ENCODE measurements at regions not wholly inside any gene's neighbourhood (a gene's known extent, or its start where the extent isn't known, plus 50 kb on each side); places are given as distances from the start of the nearest gene placed in this dataset.

DNA sequence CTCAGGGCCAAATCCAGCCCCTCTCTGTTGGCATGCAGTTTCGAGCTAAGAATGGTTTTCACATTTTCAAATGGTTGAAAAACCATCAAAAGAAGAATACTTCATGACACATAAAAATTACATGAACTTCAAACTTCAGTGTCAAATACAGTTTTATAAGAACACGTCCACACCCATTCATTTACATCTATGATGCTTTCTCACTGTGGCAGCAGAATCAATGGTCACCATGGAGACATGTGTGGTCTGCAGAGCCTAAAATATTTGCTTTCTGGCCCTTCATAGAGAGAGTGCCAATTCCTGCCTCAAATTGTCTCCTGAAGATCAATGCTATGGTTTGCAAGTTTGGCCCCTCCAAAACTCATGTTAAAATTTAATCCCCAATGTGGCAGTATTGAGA, 405.8 kb downstream of the OCA2 start:
- H3K27ac ChIP-seq, result no peak overlapping the region
- CTCF ChIA-PET, result no interaction called here
- DNase-seq (ENCODE audit: low spot score), result no peak
- TF ChIP-seq CTCF (conservative IDR thresholded peaks at IDR 0.05; ENCODE audit: low read depth), result no peak
- POLR2A ChIA-PET (ENCODE audit: low non-redundant PET), result no interaction called here

DNA sequence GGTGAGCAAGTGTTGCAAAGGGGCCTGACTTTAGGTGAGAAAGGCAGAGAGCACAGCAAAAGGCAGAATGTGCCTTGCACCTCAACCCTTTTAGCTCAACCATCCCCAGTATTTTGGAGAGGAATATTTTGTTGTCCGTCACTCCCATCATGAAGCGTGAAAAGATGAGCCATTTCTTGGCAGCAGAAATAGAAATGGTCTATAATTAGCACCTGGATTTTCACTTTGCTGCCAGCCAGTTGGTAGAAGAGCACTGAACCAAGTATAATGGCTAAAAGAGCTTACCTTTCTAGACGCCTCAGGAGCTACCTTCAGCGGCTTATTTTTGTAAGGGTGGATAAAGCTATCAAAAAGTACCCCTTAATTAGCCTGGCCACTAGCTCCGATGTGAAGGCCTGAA, 406.7 kb downstream of the OCA2 start:
- POLR2A ChIA-PET (ENCODE audit: low non-redundant PET), result no interaction called here

DNA sequence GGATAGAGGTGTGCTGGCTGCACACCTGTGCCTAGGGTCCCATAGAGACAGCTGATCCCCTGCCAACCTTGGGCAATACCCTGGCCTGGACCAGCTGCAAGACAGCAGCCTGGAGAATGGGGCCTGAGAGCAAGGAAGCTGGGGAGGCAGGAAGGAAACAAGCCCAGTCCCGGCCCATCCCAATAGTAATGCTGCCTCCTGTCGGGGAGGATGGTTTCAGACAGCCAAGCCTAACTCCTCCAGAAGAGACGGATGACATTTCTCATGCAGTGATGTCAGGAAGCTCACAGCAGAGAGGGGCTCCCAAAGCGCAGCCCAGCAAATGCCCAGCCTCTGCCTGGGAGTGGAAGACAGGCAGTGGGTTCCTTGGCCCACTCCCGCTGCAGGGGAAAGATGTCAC, 408.8 kb downstream of the OCA2 start:
- H3K27ac ChIP-seq, result no peak overlapping the region
- no peak for DNase-seq (ENCODE audit: low spot score)
- POLR2A ChIA-PET (ENCODE audit: low non-redundant PET), result no interaction called here
- no peak for TF ChIP-seq CTCF (conservative IDR thresholded peaks at IDR 0.05; ENCODE audit: low read depth)
- CTCF ChIA-PET, result no interaction called here

More for the DNA sequence above, 406.7 kb downstream of the OCA2 start:
- DNase-seq (ENCODE audit: low spot score), result no peak
- H3K27ac ChIP-seq, result no peak overlapping the region
- TF ChIP-seq CTCF (conservative IDR thresholded peaks at IDR 0.05; ENCODE audit: low read depth), result no peak
- CTCF ChIA-PET, result no interaction called here

GRCh38 chr15:27686971-27687370, 412.1 kb downstream of the OCA2 start:
- DNase-seq (ENCODE audit: low spot score), result no peak
- POLR2A ChIA-PET (ENCODE audit: low non-redundant PET), result no interaction called here
- CTCF ChIA-PET, result interaction anchor here (0.6 kb wide), 1 partner anchor 629 kb away, joined by 7 read pairs; no protein-coding TSS in a partner anchor
- TF ChIP-seq CTCF (conservative IDR thresholded peaks at IDR 0.05; ENCODE audit: low read depth), result no peak
- no peak overlapping the region for H3K27ac ChIP-seq

DNA sequence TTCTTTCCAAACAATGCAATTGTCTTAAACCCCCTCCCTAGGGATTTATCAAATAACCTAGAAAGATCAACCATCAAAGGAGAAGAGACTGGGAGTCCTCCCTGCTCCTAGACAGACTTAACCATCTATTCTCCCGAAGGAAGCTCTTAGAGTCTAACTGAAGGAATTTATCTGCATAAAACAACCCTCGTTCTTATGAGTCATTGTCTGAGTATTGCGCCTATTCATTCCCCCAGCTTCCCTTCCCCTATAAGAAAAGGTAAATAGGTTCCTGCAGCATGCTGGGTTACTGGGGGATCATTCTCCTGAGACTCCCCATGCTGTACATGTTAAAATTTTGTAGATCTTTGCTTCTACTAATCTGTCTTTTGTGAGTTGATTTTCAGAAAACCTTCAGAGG, 412.7 kb downstream of the OCA2 start:
- CTCF ChIA-PET, result no interaction called here
- TF ChIP-seq CTCF (conservative IDR thresholded peaks at IDR 0.05; ENCODE audit: low read depth), result no peak
- POLR2A ChIA-PET (ENCODE audit: low non-redundant PET), result no interaction called here
- no peak overlapping the region for H3K27ac ChIP-seq
- DNase-seq (ENCODE audit: low spot score), result no peak

GRCh38 chr15:27685644-27686043, 413.5 kb downstream of the OCA2 start:
- ChIA-PET POLR2A (ENCODE audit: low non-redundant PET) (no interaction called here), CTCF (interaction anchor here (0.6 kb wide), 1 partner anchor 21 kb away, joined by 3 read pairs; no protein-coding TSS in a partner anchor)
- DNase-seq (ENCODE audit: low spot score), result no peak
- H3K27ac ChIP-seq, result no peak overlapping the region
- TF ChIP-seq CTCF (conservative IDR thresholded peaks at IDR 0.05; ENCODE audit: low read depth), result no peak

- CTCF ChIA-PET, result interaction anchor here (0.6 kb wide), 1 partner anchor 792 kb away, joined by 3 read pairs; no protein-coding TSS in a partner anchor
- POLR2A ChIA-PET (ENCODE audit: low non-redundant PET), result no interaction called here
- DNase-seq (ENCODE audit: low spot score), result no peak
- no peak for TF ChIP-seq CTCF (conservative IDR thresholded peaks at IDR 0.05; ENCODE audit: low read depth)
- H3K27ac ChIP-seq, result no peak overlapping the region
These were observed 416.0 kb downstream of the OCA2 start for GRCh38 chr15:27683121-27683520.

Measured in RWPE1 (cell line).